Inferior parietal cortex (tissue), 1 donor: ENCODE measurements at regions not wholly inside any gene's neighbourhood (a gene's known extent, or its start where the extent isn't known, plus 50 kb on each side); places are given as distances from the start of the nearest gene placed in this dataset.
A peak's percentile ranks its signal among the peaks of the same experiment; 100 is the strongest.

Source experiments
- DNase-seq: peaks from one replicate; pipeline ENCODE4 v3.0.0-alpha.2; 2016; ENCODE audit errors: extremely low spot score

GRCh38 chr1:213723187-213723586 lies 264.6 kb upstream of the PROX1 start:
- DNase-seq = no peak

- peak; percentile 21 for DNase-seq
Observed at GRCh38 chr1:213724640-213725536, 262.9 kb upstream of the PROX1 start.

GRCh38 chr1:213727853-213728592 lies 259.8 kb upstream of the PROX1 start:
- DNase-seq = no peak

- no peak for DNase-seq
Observed at GRCh38 chr1:213728593-213729536, 258.9 kb upstream of the PROX1 start.

GRCh38 chr1:213733705-213734104 lies 254.1 kb upstream of the PROX1 start:
- DNase-seq = no peak

- no peak for DNase-seq
Observed at GRCh38 chr1:213737398-213738035, 250.3 kb upstream of the PROX1 start.

- no peak for DNase-seq
Observed at GRCh38 chr1:213738658-213739057, 249.1 kb upstream of the PROX1 start.

GRCh38 chr1:213742992-213743391 lies 244.8 kb upstream of the PROX1 start:
- no peak for DNase-seq

- no peak for DNase-seq
Observed at GRCh38 chr1:213744780-213745179, 243.0 kb upstream of the PROX1 start.

- no peak for DNase-seq
Observed at GRCh38 chr1:213745451-213745850, 242.3 kb upstream of the PROX1 start.

GRCh38 chr1:213749558-213749957 lies 238.2 kb upstream of the PROX1 start:
- no peak for DNase-seq

- no peak for DNase-seq
Observed at GRCh38 chr1:213750231-213751063, 237.3 kb upstream of the PROX1 start.

GRCh38 chr1:213751064-213751397 lies 236.7 kb upstream of the PROX1 start:
- DNase-seq = no peak

- DNase-seq = no peak
Observed at GRCh38 chr1:213759359-213760181, 228.2 kb upstream of the PROX1 start.

GRCh38 chr1:213761845-213762407 lies 225.8 kb upstream of the PROX1 start:
- DNase-seq = no peak

- no peak for DNase-seq
Observed at GRCh38 chr1:213767683-213768082, 220.1 kb upstream of the PROX1 start.

- DNase-seq = no peak
Observed at GRCh38 chr1:213772128-213773063, 215.4 kb upstream of the PROX1 start.

GRCh38 chr1:213773975-213774374 lies 213.8 kb upstream of the PROX1 start:
- DNase-seq = no peak
